GM12891 (cell line): ENCODE measurements at regions not wholly inside any gene's neighbourhood (a gene's known extent, or its start where the extent isn't known, plus 50 kb on each side); places are given as distances from the start of the nearest gene placed in this dataset.

Experiments used
- DNase-seq: peaks from one replicate; pipeline ENCODE4 v3.0.0; 2011; ENCODE audit warnings: low spot score; ENCODE audit not compliant: insufficient read length
- FAIRE-seq: peaks from 2 replicates; lab custom pipeline; 2011; peaks lifted over from hg19 to GRCh38; lab: Jason Lieb, UNC
- PAX5 ChIP-seq: IDR thresholded peaks from 2 replicates; pipeline ENCODE4 v1.6.1; 2011; ENCODE audit warnings: low read length, moderate library complexity, mild to moderate bottlenecking; ENCODE audit not compliant: insufficient read depth, severe bottlenecking
- POLR2A ChIP-seq: IDR thresholded peaks from 2 replicates; pipeline ENCODE4 v1.6.1; 2011; ENCODE audit warnings: low read depth, low read length, control low read depth
- POLR2AphosphoS5 ChIP-seq: IDR thresholded peaks from 2 replicates; pipeline ENCODE4 v1.6.1; 2011; ENCODE audit warnings: low read depth, low read length, control low read depth
- POU2F2 ChIP-seq: IDR thresholded peaks from 2 replicates; pipeline ENCODE4 v1.6.1; 2011; ENCODE audit warnings: low read depth, mild to moderate bottlenecking, control low read depth, low read length, moderate library complexity
- SPI1 ChIP-seq: IDR thresholded peaks from 2 replicates; pipeline ENCODE4 v1.6.1; 2011; ENCODE audit warnings: low read depth, low read length, control low read depth
- TAF1 ChIP-seq: IDR thresholded peaks from 2 replicates; pipeline ENCODE4 v1.6.1; 2011; ENCODE audit warnings: low read depth, low read length, control low read depth

DNA sequence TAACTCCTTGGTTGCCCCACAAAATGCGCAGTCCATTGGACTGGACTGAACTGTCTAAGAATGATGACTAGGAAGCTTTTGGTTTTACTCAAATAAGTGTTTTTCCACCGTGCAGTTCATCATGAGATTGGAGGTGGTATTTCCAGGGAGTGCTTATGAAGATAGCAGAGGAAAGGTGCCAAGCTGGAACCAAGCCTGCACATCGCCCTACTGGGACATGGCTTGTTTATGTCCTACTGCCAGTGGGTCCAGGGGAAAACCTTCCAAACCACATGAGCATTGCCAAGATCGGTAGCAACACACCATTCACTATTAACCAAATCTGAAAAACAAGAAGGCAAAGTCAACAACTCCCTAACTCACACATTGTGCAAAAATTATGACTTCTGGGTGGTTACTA, 54.7 kb upstream of the DSCAM start:
- TF ChIP-seq POU2F2 (no peak), SPI1 (no peak), TAF1 (no peak), PAX5 (no peak)
- no peak for FAIRE-seq
- DNase-seq = no peak

DNA sequence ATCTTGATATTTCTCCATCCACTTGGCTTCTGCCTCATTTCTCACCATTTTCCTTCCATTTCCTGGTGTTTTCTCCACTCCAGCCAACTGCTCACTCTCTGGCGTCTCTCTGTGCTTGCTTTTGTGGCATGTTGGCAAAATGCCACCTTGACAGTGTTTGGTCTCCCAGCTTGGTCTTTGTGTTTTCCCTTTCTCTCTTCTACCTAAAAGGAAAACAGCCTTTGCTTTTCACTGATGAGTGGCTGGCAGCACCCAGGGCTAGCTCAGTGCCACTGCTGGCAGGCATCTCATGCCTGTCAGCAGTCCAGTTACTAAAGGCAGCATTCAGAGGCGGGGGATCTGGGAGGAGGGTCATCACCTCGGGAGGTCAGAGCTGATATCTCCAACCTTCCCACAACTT, 55.3 kb upstream of the DSCAM start:
- TF ChIP-seq SPI1 = no peak
- TF ChIP-seq POU2F2 = no peak
- TF ChIP-seq PAX5 = no peak
- no peak for TF ChIP-seq POLR2AphosphoS5
- no peak for FAIRE-seq
- no peak for DNase-seq

DNA sequence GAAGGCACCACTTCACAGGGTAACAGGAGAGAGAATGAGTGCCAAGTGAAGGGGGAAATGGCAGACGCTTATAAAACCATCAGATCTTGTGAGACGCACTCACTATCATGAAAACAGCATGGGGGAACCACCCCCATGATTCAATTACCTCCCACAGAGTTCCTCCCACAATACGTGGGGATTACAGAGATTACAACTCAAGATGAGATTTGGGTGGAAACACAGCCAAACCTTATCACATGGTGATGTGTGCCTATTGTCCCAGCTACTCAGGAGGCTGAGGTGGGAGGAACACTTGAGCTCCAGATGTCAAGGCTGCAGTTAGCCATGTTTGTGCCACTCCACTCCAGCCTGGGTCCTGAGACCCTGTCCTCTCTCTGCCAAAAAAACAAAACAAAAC, 56.0 kb upstream of the DSCAM start:
- TF ChIP-seq POU2F2 (no peak), POLR2AphosphoS5 (no peak)
- DNase-seq = no peak
- no peak for FAIRE-seq

DNA sequence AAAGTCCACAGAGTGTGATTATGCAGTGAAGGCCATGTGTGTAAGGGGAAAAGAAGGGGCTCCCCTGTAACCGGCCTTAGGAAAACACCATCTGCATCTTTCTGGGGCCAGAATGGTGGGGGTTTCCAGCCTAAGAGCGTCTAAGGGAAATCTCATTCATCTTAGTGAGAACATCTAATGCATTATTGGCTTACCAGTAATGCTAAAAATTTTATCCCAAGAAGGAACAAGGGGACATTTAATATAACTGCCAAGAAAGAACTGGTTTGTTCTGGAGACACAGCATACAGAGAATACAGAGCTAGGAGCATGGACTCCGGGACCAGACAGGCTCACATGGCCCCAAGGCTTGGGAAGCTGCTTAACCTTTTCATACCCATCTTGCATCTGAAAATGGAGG, 58.3 kb upstream of the DSCAM start:
- TF ChIP-seq TAF1 (no peak), POU2F2 (no peak)
- no peak for FAIRE-seq
- no peak for DNase-seq

DNA sequence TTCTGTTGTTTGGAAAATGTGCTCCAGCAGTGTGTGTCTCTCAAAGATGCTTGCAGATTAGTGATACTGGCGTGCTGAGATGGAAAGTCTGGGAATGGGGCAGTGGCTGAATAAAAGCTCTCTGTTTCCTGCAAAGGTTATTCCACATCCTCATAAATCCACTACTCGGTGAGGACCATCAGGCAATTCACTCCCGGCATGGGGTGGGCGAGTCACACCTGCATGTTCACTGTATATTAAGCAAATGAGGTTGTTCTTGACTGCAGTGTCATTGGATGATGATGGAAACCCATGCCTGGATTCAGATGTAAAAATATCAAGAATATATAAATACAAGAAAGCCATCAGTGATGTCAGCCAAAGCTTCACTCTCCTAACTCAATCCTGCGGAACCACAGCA, 65.4 kb upstream of the DSCAM start:
- DNase-seq (no peak), FAIRE-seq (no peak)
- no peak for TF ChIP-seq TAF1
- no peak for TF ChIP-seq POLR2A
- TF ChIP-seq PAX5 = no peak
- TF ChIP-seq POU2F2 = no peak
- TF ChIP-seq SPI1 = no peak
- TF ChIP-seq POLR2AphosphoS5 = no peak

DNA sequence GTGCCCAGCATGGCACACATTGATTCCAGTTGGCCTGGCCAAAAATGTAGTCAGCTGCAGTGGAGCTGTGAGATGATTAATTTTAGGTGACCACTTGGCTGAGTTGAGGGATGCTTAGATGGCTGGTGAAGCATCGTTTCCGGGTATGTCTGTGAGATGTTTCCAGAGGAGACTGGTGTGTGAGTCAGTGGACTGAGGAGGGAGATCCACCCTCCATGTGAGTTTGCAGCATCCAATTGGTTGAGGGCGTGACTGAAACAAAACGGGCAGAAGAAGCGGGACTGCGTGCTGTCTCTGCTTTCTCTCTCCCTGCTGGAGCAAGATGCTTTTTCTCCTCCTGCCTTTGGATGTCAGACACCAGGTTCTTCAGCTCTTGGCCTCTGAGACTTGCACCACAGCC, 68.2 kb upstream of the DSCAM start:
- DNase-seq (no peak), FAIRE-seq (no peak)
- TF ChIP-seq SPI1 (no peak), TAF1 (no peak), POLR2AphosphoS5 (no peak), POLR2A (no peak), PAX5 (no peak), POU2F2 (no peak)

DNA sequence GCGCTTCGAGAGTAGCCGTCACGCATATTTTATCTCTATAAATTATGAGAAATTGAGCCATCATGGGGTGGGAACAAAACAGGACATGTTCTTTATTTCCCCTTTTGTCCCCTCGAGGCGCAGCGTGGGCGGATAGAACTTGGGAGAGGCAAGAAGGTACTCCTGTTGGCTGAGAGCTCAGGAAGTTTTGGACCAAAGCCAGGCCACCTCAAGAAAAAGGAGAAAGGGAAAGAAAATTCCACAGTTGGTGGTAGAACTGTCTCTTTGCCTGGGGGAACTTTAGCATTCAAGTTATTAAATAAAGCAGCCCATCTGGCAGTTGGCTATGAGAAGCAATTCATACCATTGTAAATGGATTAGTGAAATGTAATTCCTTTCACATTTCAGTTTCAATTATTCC, 76.4 kb upstream of the DSCAM start:
- TF ChIP-seq TAF1 (no peak), PAX5 (no peak), POU2F2 (no peak), POLR2AphosphoS5 (no peak), SPI1 (no peak), POLR2A (no peak)
- FAIRE-seq (no peak), DNase-seq (no peak)

DNA sequence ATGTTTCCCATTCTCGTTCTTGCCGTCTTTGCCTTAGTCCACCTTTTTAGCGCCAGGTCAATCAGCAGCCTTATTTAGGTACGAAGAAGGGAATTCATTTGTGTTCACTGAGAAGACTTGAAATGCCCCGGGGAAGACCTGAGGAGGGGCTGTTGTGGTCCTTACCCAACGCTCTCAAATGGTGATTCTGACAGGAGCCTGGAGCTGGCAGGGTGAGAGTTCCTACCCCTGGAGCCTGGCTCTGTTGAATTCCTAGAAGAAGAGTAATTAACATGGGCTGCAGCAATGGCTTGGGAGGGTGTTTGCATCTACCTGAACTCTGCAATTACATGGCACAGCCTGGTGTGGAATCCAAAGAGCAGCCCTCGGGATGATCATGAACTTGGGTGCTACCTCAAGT, 76.9 kb upstream of the DSCAM start:
- TF ChIP-seq SPI1 (no peak), POLR2AphosphoS5 (no peak), POLR2A (no peak), TAF1 (no peak), POU2F2 (no peak), PAX5 (no peak)
- FAIRE-seq (no peak), DNase-seq (no peak)

DNA sequence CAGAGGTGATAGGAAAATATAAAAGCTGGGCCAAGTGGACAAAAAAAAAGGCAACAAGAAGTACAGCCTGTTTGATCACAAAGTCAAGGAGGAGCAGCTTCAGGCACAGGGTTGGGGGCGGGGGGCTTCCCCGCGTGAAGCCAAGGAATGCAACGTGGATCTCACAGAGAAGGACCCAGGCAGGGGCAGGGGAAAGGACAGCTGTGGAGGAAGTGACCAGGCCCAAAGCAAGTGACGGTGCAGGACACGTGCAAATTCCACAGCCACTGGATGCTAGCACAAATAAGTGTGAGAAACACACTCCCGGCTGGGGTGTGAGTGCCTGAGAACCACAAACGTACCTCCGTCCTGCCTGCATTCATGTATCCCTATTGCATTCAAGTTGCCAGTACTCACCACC, 77.7 kb upstream of the DSCAM start:
- no peak for TF ChIP-seq POLR2AphosphoS5
- TF ChIP-seq POU2F2 = no peak
- no peak for TF ChIP-seq SPI1
- no peak for TF ChIP-seq TAF1
- TF ChIP-seq POLR2A = no peak
- no peak for TF ChIP-seq PAX5
- FAIRE-seq (no peak), DNase-seq (no peak)

DNA sequence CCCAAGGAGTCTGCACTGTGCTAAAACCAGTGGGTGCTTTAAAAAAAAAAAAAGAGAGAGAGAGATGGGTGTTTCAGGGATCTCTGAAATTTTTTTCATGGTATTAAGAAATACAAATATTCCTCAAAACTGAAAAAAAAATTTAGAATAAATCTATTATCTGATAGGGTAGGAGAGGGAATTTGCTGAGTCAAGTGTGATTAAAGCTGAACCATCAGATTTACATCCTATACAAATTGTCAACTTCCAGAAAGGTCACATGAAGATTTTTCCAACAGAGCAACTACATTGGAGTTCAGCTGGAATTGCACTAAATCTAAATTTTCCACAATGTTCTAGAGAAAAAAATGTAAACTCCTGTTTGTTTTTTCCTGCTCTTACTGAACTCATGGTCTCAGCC, 79.3 kb upstream of the DSCAM start:
- no peak for TF ChIP-seq SPI1
- no peak for TF ChIP-seq POU2F2
- no peak for TF ChIP-seq PAX5
- no peak for TF ChIP-seq POLR2A
- TF ChIP-seq TAF1 = no peak
- TF ChIP-seq POLR2AphosphoS5 = no peak
- DNase-seq (no peak), FAIRE-seq (no peak)

DNA sequence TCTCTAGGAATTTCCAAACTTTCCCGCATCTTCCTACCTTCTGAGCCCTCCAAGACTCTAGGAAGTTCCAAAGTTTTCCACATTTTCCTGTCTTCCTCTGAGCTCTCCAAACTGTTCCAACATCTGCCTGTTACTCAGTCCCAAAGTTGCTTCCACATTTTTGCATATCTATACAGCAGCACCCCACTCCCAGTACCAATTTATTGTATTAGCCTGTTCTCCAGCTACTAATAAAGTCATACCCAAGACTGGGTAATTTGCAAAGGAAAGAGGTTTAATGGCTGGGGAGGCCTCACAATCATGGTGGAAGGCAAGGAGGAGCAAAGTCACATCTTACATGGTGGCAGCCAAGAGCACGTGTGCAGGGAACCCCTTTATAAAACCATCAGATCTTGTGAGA, 82.9 kb upstream of the DSCAM start:
- TF ChIP-seq POU2F2 (no peak), PAX5 (no peak), POLR2A (no peak), SPI1 (no peak)
- DNase-seq (no peak), FAIRE-seq (no peak)

DNA sequence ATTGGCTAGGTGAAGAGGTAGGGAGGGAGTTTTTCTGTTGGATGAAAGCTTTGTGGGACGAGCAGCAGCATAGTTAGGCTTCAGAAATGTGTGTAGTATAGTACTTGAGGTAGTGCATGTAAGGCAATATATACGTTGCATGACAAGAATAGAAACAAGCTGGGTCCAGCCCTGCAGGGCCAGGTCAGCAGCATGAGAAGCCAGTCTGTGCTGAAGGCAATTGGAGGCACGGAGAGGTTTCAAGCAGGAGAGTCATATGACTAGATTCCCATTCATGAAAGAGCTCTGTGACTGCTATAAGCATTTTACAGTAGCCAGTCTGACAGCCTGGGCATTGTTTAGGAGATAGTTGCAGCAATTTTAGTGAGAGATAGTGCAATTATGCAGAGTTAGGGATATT, 84.2 kb upstream of the DSCAM start:
- DNase-seq = no peak
- FAIRE-seq = no peak
- TF ChIP-seq POLR2A = no peak
- TF ChIP-seq SPI1 = no peak
- no peak for TF ChIP-seq POLR2AphosphoS5
- TF ChIP-seq TAF1 = no peak
- no peak for TF ChIP-seq PAX5
- no peak for TF ChIP-seq POU2F2
